IMR-90 (cell line): ENCODE measurements at regions not wholly inside any gene's neighbourhood (a gene's known extent, or its start where the extent isn't known, plus 50 kb on each side); places are given as distances from the start of the nearest gene placed in this dataset.

ENCODE experiments used
- ATAC-seq: fragments of 200-7000 bp; cut with Tn5 transposase; 2 replicates; pipeline ENCODE4 v1.9.1; 2020; ENCODE audit warnings: low read depth, mild to moderate bottlenecking, moderate library complexity
- BruUV-seq: library from RNA; stranded (reverse); fragments of 400-500 nt; replicated peaks from 2 replicates; lab custom pipeline; 2021; lab: Mats Ljungman, UMichigan
- CTCF ChIA-PET: fragments of 300-600 bp; formaldehyde crosslinking; extraction: SDS; loops from one replicate; lab custom pipeline; 2021; ENCODE audit warnings: antibody characterized with exemption; lab: Yijun Ruan, JAX
- POLR2A ChIA-PET: fragments of 300-600 bp; sonication (Branson Sonifier 250); formaldehyde crosslinking; loops from one replicate; lab custom pipeline; 2022; ENCODE audit warnings: antibody characterized with exemption; ENCODE audit not compliant: unreplicated experiment; lab: Charles Lee
- DNase-seq: peaks from one replicate; pipeline ENCODE4 v3.0.0; 2013
- H2AFZ ChIP-seq: replicated peaks from 2 replicates; pipeline ENCODE3; 2013; ENCODE audit warnings: low read length, mild to moderate bottlenecking; ENCODE audit not compliant: poor library complexity
- H2AK5ac ChIP-seq: 2 replicates; pipeline ENCODE4 v1.6.1; 2013; ENCODE audit warnings: low read depth, low read length, inconsistent platforms
- H2AK9ac ChIP-seq: replicated peaks from 2 replicates; pipeline ENCODE3; 2013; ENCODE audit warnings: mild to moderate bottlenecking, low read depth, low read length, moderate library complexity; ENCODE audit not compliant: poor library complexity
- H2BK120ac ChIP-seq: 2 replicates; pipeline ENCODE4 v1.6.1; 2013; ENCODE audit warnings: low read depth, low read length, inconsistent platforms
- H2BK15ac ChIP-seq: 3 replicates; pipeline ENCODE4 v1.6.1; 2013; ENCODE audit warnings: low read depth, low read length, inconsistent platforms
- H2BK20ac ChIP-seq: 2 replicates; pipeline ENCODE4 v1.6.1; 2013; ENCODE audit warnings: low read depth, mild to moderate bottlenecking, inconsistent platforms, low read length, moderate library complexity
- H2BK5ac ChIP-seq: 2 replicates; pipeline ENCODE4 v1.6.1; 2013; ENCODE audit warnings: mild to moderate bottlenecking, low read depth, low read length, inconsistent platforms; ENCODE audit not compliant: poor library complexity, severe bottlenecking
- H3K14ac ChIP-seq: replicated peaks from 2 replicates; pipeline ENCODE4 v1.6.1; 2013; ENCODE audit warnings: low read depth, low read length, inconsistent platforms
- H3K18ac ChIP-seq: 2 replicates; pipeline ENCODE4 v1.6.1; 2013; ENCODE audit warnings: low read depth, low read length, control low read depth
- H3K23ac ChIP-seq: 2 replicates; pipeline ENCODE4 v1.6.1; 2013; ENCODE audit warnings: low read depth, low read length, inconsistent platforms
- H3K27ac ChIP-seq: 2 replicates; pipeline ENCODE4 v1.5.1; 2013; ENCODE audit warnings: mild to moderate bottlenecking, control low read depth, low read length; ENCODE audit not compliant: insufficient read depth
- H3K27me3 ChIP-seq: 2 replicates; pipeline ENCODE4 v1.6.1; 2013; ENCODE audit warnings: low read length; ENCODE audit not compliant: control insufficient read depth, insufficient read depth
- H3K36me3 ChIP-seq: 2 replicates; pipeline ENCODE4 v1.6.1; 2013; ENCODE audit warnings: low read length, mixed read lengths; ENCODE audit not compliant: control insufficient read depth, insufficient read depth
- H3K4ac ChIP-seq: 2 replicates; pipeline ENCODE4 v1.6.1; 2013; ENCODE audit warnings: low read depth, low read length, inconsistent platforms
- H3K4me1 ChIP-seq: 2 replicates; pipeline ENCODE4 v1.6.1; 2013; ENCODE audit warnings: low read length, mixed read lengths; ENCODE audit not compliant: control insufficient read depth, insufficient read depth
- H3K4me2 ChIP-seq: 2 replicates; pipeline ENCODE4 v1.6.1; 2013; ENCODE audit warnings: low read depth, mild to moderate bottlenecking, control low read depth, low read length, moderate library complexity
- H3K4me3 ChIP-seq: 2 replicates; pipeline ENCODE4 v1.5.1; 2013; ENCODE audit warnings: low read depth, mild to moderate bottlenecking, control low read depth, low read length, moderate library complexity; ENCODE audit not compliant: insufficient read depth
- H3K56ac ChIP-seq: 2 replicates; pipeline ENCODE4 v1.6.1; 2013; ENCODE audit warnings: low read length, inconsistent platforms; ENCODE audit not compliant: insufficient read depth; ENCODE audit errors: extremely low read depth
- H3K79me1 ChIP-seq, 2 experiments: 2 replicates each; pipeline ENCODE4 v1.6.1; 2013; ENCODE audit warnings: low read length in 2 of 2, inconsistent platforms in 1 of 2, low read depth in 1 of 2
- H3K9ac ChIP-seq: 2 replicates; pipeline ENCODE4 v1.6.1; 2013; ENCODE audit warnings: low read depth, low read length, control low read depth
- H3K9me1 ChIP-seq: 2 replicates; pipeline ENCODE4 v1.6.1; 2013; ENCODE audit warnings: low read length, inconsistent platforms; ENCODE audit not compliant: insufficient read depth
- H3K9me3 ChIP-seq: 2 replicates; pipeline ENCODE4 v1.6.1; 2013; ENCODE audit warnings: low read length; ENCODE audit not compliant: control insufficient read depth, insufficient read depth
- H4K20me1 ChIP-seq: 2 replicates; pipeline ENCODE4 v1.6.1; 2013; ENCODE audit warnings: low read length, inconsistent platforms; ENCODE audit not compliant: insufficient read depth
- H4K5ac ChIP-seq: 2 replicates; pipeline ENCODE4 v1.6.1; 2013; ENCODE audit warnings: mild to moderate bottlenecking, low read depth, low read length, control low read depth
- H4K8ac ChIP-seq, 2 experiments: 2 replicates each; pipeline ENCODE4 v1.6.1; 2013; ENCODE audit warnings: low read depth in 2 of 2, low read length in 2 of 2, control low read depth in 1 of 2, inconsistent platforms in 1 of 2
- H4K91ac ChIP-seq: 2 replicates; pipeline ENCODE4 v1.6.1; 2013; ENCODE audit warnings: low read depth, low read length, inconsistent platforms; ENCODE audit not compliant: insufficient read depth
- CEBPB ChIP-seq: IDR thresholded peaks from 2 replicates; pipeline ENCODE4 v1.6.1; 2012; ENCODE audit warnings: low read depth, low read length, improper control_type of control experiment
- CHD1 ChIP-seq: IDR thresholded peaks from 2 replicates; pipeline ENCODE4 v1.6.1; 2012; ENCODE audit warnings: low read depth, low read length, improper control_type of control experiment
- FOS ChIP-seq: fragments of 150-350 bp; IDR thresholded peaks from 2 replicates; pipeline ENCODE4 v1.6.1; 2016; ENCODE audit warnings: low read depth, low read length
- MAZ ChIP-seq: IDR thresholded peaks from 2 replicates; pipeline ENCODE4 v1.6.1; 2012; ENCODE audit warnings: low read depth, mild to moderate bottlenecking, low read length, improper control_type of control experiment, moderate library complexity, borderline replicate concordance
- NFE2L2 ChIP-seq: fragments of 150-350 bp; IDR thresholded peaks from 2 replicates; pipeline ENCODE4 v1.6.1; 2016; ENCODE audit warnings: low read depth, mild to moderate bottlenecking, low read length
- POLR2A ChIP-seq: IDR thresholded peaks from 2 replicates; pipeline ENCODE4 v1.6.1; 2012; ENCODE audit warnings: mild to moderate bottlenecking, low read depth, low read length
- RAD21 ChIP-seq: IDR thresholded peaks from 2 replicates; pipeline ENCODE4 v1.6.1; 2012; ENCODE audit warnings: low read length, improper control_type of control experiment
- RCOR1 ChIP-seq: IDR thresholded peaks from 2 replicates; pipeline ENCODE4 v1.6.1; 2012; ENCODE audit warnings: mild to moderate bottlenecking, low read length, improper control_type of control experiment; ENCODE audit not compliant: insufficient replicate concordance
- RFX5 ChIP-seq: IDR thresholded peaks from 2 replicates; pipeline ENCODE4 v1.8.0; 2012; ENCODE audit warnings: low read depth, mild to moderate bottlenecking, low read length, moderate library complexity
- WGBS, 2 experiments: methylation state at CpG; one replicate each; pipeline versions ENCODE4 v1.1.5 to v1.1.7; 2013; ENCODE audit warnings: missing lambda C conversion rate in 2 of 2; ENCODE audit not compliant: insufficient read length in 1 of 2; ENCODE audit errors: extremely low coverage in 2 of 2; 5-methylcytosine and 5-hydroxymethylcytosine counted together
- dilution Hi-C: fragments of 300-500 bp; cut with HindIII; formaldehyde crosslinking; loops from one replicate; pipeline ENCODE4 v1.14.3; 2018; ENCODE audit warnings: low sequenced_read_pairs; ENCODE audit not compliant: unreplicated experiment
- in situ Hi-C: fragments of 300-500 bp; cut with MboI; formaldehyde crosslinking; loops from 3 replicates; pipeline ENCODE4 v1.14.3; 2019; ENCODE audit warnings: low sequenced_read_pairs, inconsistent platforms, mixed read lengths
- intact Hi-C: fragments of 100-400 bp; cut with micrococcal nuclease; formaldehyde crosslinking; loops from 2 replicates; pipeline ENCODE4 v1.10.0; 2022
- TF ChIP-seq, protein P1 (sequence below): fragments of 150-350 bp; IDR thresholded peaks from 2 replicates; pipeline ENCODE4 v1.6.1; 2016; ENCODE audit warnings: low read depth, mild to moderate bottlenecking, low read length, moderate library complexity, borderline replicate concordance

- no peak for DNase-seq
- Histone ChIP-seq H3K9ac (no peak overlapping the region), H3K56ac (no peak overlapping the region), H3K18ac (no peak overlapping the region), H2BK5ac (no peak overlapping the region), H4K8ac (no peak overlapping the region), H2AFZ (no peak overlapping the region), H3K27ac (no peak overlapping the region), H3K27me3 (no peaks in the 10 kb centered on the region), H4K20me1 (no peaks in the 10 kb centered on the region), H3K4me1 (no peaks in the 10 kb centered on the region), H4K5ac (no peak overlapping the region), H3K9me1 (no peaks in the 10 kb centered on the region), H3K4me3 (no peak overlapping the region), H3K9me3 (no peaks in the 10 kb centered on the region), H2BK20ac (no peak overlapping the region), H3K23ac (no peak overlapping the region), H4K91ac (no peak overlapping the region), H2BK120ac (no peak overlapping the region), H3K14ac (no peak overlapping the region), H3K36me3 (no peaks in the 10 kb centered on the region), H3K4ac (no peak overlapping the region), H2AK9ac (no peak overlapping the region), H2AK5ac (no peak overlapping the region), H3K79me1 (no peaks in the 10 kb centered on the region), H3K4me2 (no peak overlapping the region), H2BK15ac (no peak overlapping the region)
- TF ChIP-seq RCOR1 (no peak), RFX5 (no peak), CEBPB (no peak), RAD21 (no peak), POLR2A (no peak), FOS (no peak), CHD1 (no peak), MAZ (no peak), NFE2L2 (no peak)
- TF ChIP-seq, protein P1, sequence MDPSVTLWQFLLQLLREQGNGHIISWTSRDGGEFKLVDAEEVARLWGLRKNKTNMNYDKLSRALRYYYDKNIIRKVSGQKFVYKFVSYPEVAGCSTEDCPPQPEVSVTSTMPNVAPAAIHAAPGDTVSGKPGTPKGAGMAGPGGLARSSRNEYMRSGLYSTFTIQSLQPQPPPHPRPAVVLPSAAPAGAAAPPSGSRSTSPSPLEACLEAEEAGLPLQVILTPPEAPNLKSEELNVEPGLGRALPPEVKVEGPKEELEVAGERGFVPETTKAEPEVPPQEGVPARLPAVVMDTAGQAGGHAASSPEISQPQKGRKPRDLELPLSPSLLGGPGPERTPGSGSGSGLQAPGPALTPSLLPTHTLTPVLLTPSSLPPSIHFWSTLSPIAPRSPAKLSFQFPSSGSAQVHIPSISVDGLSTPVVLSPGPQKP: no peak
- intact Hi-C loops: no loop called here
- ChIA-PET POLR2A (no interaction called here), CTCF (no interaction called here)
- BruUV-seq: no TSS peak
- WGBS, 2 experiments: no CpG with 5 or more reads among the region's 2 CpGs
- dilution Hi-C loops: no loop called here
- in situ Hi-C loops: no loop called here
- no peak for ATAC-seq
Measured at GRCh38 chr7:88358881-88359280, 52.2 kb upstream of the STEAP4 start.
